ENCODE measurements at regions not wholly inside any gene's neighbourhood (a gene's known extent, or its start where the extent isn't known, plus 50 kb on each side); places are given as distances from the start of the nearest gene placed in this dataset.

GRCh38 chr5:111626473-111627148 is 114.3 kb upstream of the STARD4 start:
- Mint-ChIP-seq H3K27me3 (ENCODE audit: low read depth) (no peaks in the 10 kb centered on the region), H3K36me3 (peaks cover 32% of the 10 kb centered on the region), H3K27ac (no peak overlapping the region), H3K4me1 (peaks cover 7% of the 10 kb centered on the region), H3K4me3 (no peak overlapping the region), H3K9me3 (peaks cover 36% of the 10 kb centered on the region)
- CTCF ChIA-PET = no interaction called here
- DNase-seq (ENCODE audit: low spot score) (peak; percentile 30), ATAC-seq (no peak)
- TF ChIP-seq ZNF281 (CRISPR knock-in tag; IDR thresholded peaks at IDR 0.05) (no peak), USF1 (CRISPR knock-in tag; IDR thresholded peaks at IDR 0.05) (no peak), TP53 (CRISPR knock-in tag; IDR thresholded peaks at IDR 0.05) (no peak), E2F1 (CRISPR knock-in tag; IDR thresholded peaks at IDR 0.05) (no peak), E2F5 (CRISPR knock-in tag; IDR thresholded peaks at IDR 0.05) (no peak), ZNF416 (CRISPR knock-in tag; IDR thresholded peaks at IDR 0.05) (no peak), NR3C1 (CRISPR knock-in tag; conservative IDR thresholded peaks at IDR 0.05; ENCODE audit: low read depth) (no peak), ZNF671 (CRISPR knock-in tag; IDR thresholded peaks at IDR 0.05) (no peak), ATF6 (CRISPR knock-in tag; IDR thresholded peaks at IDR 0.05) (no peak), ESRRA (CRISPR knock-in tag; IDR thresholded peaks at IDR 0.05; ENCODE audit: borderline replicate concordance) (no peak), ATF1 (CRISPR knock-in tag; IDR thresholded peaks at IDR 0.05) (no peak), NFYB (CRISPR knock-in tag; conservative IDR thresholded peaks at IDR 0.05; ENCODE audit: low read depth) (no peak)
- POLR2A ChIA-PET = no interaction called here

- TF ChIP-seq FOXP4 (CRISPR knock-in tag; IDR thresholded peaks at IDR 0.05) = no peak
- no peak for TF ChIP-seq PREB (CRISPR knock-in tag; IDR thresholded peaks at IDR 0.05; ENCODE audit: borderline replicate concordance)
- no peak for TF ChIP-seq NR1H2 (CRISPR knock-in tag; IDR thresholded peaks at IDR 0.05)
- ChIA-PET CTCF (interaction anchor here (0.6 kb wide), 1 partner anchor 87 kb away, joined by 3 read pairs; no protein-coding TSS in a partner anchor), POLR2A (no interaction called here)
- no peaks in the 10 kb centered on the region for H3K4me1 Mint-ChIP-seq
- no peak for DNase-seq (ENCODE audit: low spot score)
- H3K4me3 Mint-ChIP-seq = no peak overlapping the region
- no peak for ATAC-seq
- no peaks in the 10 kb centered on the region for H3K27me3 Mint-ChIP-seq (ENCODE audit: low read depth)
- no peaks in the 10 kb centered on the region for H3K9me3 Mint-ChIP-seq
- no peak overlapping the region for H3K27ac Mint-ChIP-seq
- H3K36me3 Mint-ChIP-seq = no peaks in the 10 kb centered on the region
These were observed 106.4 kb upstream of the STARD4 start for GRCh38 chr5:111618623-111619271.
